Kidney (tissue), 13 donors: ENCODE measurements at regions not wholly inside any gene's neighbourhood (a gene's known extent, or its start where the extent isn't known, plus 50 kb on each side); places are given as distances from the start of the nearest gene placed in this dataset.

Experiments used
- DNase-seq, 5 donors: peaks; one replicate each; pipeline ENCODE4 v3.0.0-alpha.2; 2013 to 2020
- FAIRE-seq: peaks from 2 replicates; lab custom pipeline; 2012; peaks lifted over from hg19 to GRCh38; lab: Jason Lieb, UNC
- H3K27ac ChIP-seq, 2 donors: one replicate each; pipeline ENCODE4 v1.7.0; 2013; ENCODE audit warnings: low read depth in 2 of 2, low read length in 2 of 2, inconsistent platforms in 1 of 2
- H3K27me3 ChIP-seq: one replicate; pipeline ENCODE4 v1.7.1; 2013; ENCODE audit warnings: low read length, inconsistent platforms; ENCODE audit not compliant: control insufficient read depth, insufficient read depth
- H3K36me3 ChIP-seq, 3 donors: one replicate each; pipeline versions ENCODE4 v1.7.0 to v1.7.1; 2013; ENCODE audit warnings: low read length in 3 of 3, control low read depth in 1 of 3, inconsistent platforms in 1 of 3; ENCODE audit not compliant: insufficient read depth in 3 of 3, control insufficient read depth in 2 of 3
- H3K4me1 ChIP-seq, 3 donors: one replicate each; pipeline versions ENCODE4 v1.7.0 to v1.7.1; 2013; ENCODE audit warnings: low read length in 3 of 3, inconsistent platforms in 1 of 3, low read depth in 1 of 3; ENCODE audit not compliant: control insufficient read depth in 2 of 3, insufficient read depth in 2 of 3
- H3K4me3 ChIP-seq, 3 donors: one replicate each; pipeline versions ENCODE4 v1.7.0 to v1.8.1; 2013; ENCODE audit warnings: low read length in 3 of 3, control low read depth in 1 of 3, inconsistent platforms in 1 of 3
- H3K9ac ChIP-seq, 3 donors: one replicate each; pipeline versions ENCODE4 v1.7.0 to v1.7.1; 2013; ENCODE audit warnings: low read length in 3 of 3, control low read depth in 1 of 3, inconsistent platforms in 1 of 3
- H3K9me3 ChIP-seq, 3 donors: one replicate each; pipeline versions ENCODE4 v1.7.0 to v1.7.1; 2013; ENCODE audit warnings: low read length in 3 of 3, control low read depth in 1 of 3, inconsistent platforms in 1 of 3; ENCODE audit not compliant: control insufficient read depth in 2 of 3, insufficient read depth in 1 of 3
- CTCF ChIP-seq: IDR thresholded peaks from 3 replicates; pipeline ENCODE4 v1.5.1; 2012; ENCODE audit warnings: mild to moderate bottlenecking, moderate library complexity, borderline replicate concordance; ENCODE audit not compliant: insufficient read depth; ENCODE audit errors: extremely low read depth
- intact Hi-C: fragments of 100-400 bp; cut with DNase I; formaldehyde crosslinking; loops from one replicate; pipeline ENCODE4 v1.11.1; 2022
- donor health status: control.
- donor health status: control.
- donor health status: control.
- donor health status: control.
- donor health status: control.
- donor health status: DM: yes; HTN: yes; CAD: no.
- donor health status: Normal renal cell carcinoma (clear cell type).

DNA sequence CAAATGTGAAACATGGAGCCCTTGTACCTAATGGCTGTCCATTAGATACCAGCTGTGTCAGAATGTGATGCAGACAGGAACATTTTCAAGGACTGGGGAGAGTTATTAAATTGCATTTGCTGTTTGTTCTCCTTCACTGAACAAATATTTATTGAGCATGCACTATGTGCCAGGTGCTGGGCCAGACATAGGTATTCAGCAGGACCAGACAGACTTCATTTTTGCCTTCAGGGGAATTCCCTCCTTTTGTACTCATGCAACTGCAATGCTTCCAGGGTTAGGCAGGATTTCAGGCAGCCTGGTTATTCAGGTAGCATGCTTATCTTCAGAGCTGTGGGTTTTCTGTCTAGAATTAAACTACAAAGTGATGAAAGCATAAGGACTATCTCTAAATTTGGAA is 64.2 kb upstream of the SMYD2 start:
- TF ChIP-seq CTCF = no peak
- H3K27me3 ChIP-seq = no peaks in the 10 kb centered on the region
- H3K4me1 ChIP-seq = no peaks in the 10 kb centered on the region
- no peak overlapping the region for H3K27ac ChIP-seq
- no peaks in the 10 kb centered on the region for H3K36me3 ChIP-seq
- DNase-seq (no peak), FAIRE-seq (no peak)
- no peak overlapping the region for H3K9ac ChIP-seq
- H3K4me3 ChIP-seq = no peak overlapping the region
- intact Hi-C loops = no loop called here
- H3K9me3 ChIP-seq = no peaks in the 10 kb centered on the region

GRCh38 chr1:214219902-214220301 is 61.1 kb upstream of the SMYD2 start:
- intact Hi-C loops = no loop called here
- Histone ChIP-seq H3K36me3 (no peaks in the 10 kb centered on the region), H3K9ac (no peak overlapping the region), H3K4me3 (no peak overlapping the region), H3K9me3 (no peaks in the 10 kb centered on the region), H3K27ac (no peak overlapping the region), H3K4me1 (peaks cover 0 to 3% (median 0%) of the 10 kb centered on the region in 3 donors), H3K27me3 (no peaks in the 10 kb centered on the region)
- DNase-seq = no peak
- no peak for FAIRE-seq
- TF ChIP-seq CTCF = no peak

GRCh38 chr1:214220891-214221290 is 60.1 kb upstream of the SMYD2 start:
- TF ChIP-seq CTCF = no peak
- no peaks in the 10 kb centered on the region for H3K9me3 ChIP-seq
- no peak overlapping the region for H3K4me3 ChIP-seq
- FAIRE-seq (no peak), DNase-seq (no peak)
- H3K9ac ChIP-seq = no peak overlapping the region
- H3K27ac ChIP-seq = no peak overlapping the region
- H3K36me3 ChIP-seq = no peaks in the 10 kb centered on the region
- H3K4me1 ChIP-seq = peaks cover 0 to 3% (median 0%) of the 10 kb centered on the region in 3 donors
- H3K27me3 ChIP-seq = no peaks in the 10 kb centered on the region
- intact Hi-C loops = no loop called here
